Tibial nerve (tissue), 4 donors: ENCODE measurements at regions not wholly inside any gene's neighbourhood (a gene's known extent, or its start where the extent isn't known, plus 50 kb on each side); places are given as distances from the start of the nearest gene placed in this dataset.

Experiments
- DNase-seq, 2 donors: peaks; one replicate each; pipeline ENCODE4 v3.0.0-alpha.2; 2019; ENCODE audit warnings: low spot score in 2 of 2
- H3K27ac ChIP-seq, 4 donors: fragments of 200-600 bp; sonication (generic) in 3 of 4; one replicate each; pipeline ENCODE4 v1.5.1; 2017 to 2019; ENCODE audit warnings: mild to moderate bottlenecking in 1 of 4
- H3K27me3 ChIP-seq, 2 donors: fragments of 200-600 bp; sonication (generic) in 1 of 2; one replicate each; pipeline versions ENCODE4 v1.5.1 to v1.6.0; 2017 to 2019
- H3K36me3 ChIP-seq, 3 donors: fragments of 200-600 bp; sonication (generic); one replicate each; pipeline ENCODE4 v1.5.1; 2018 to 2019
- H3K4me1 ChIP-seq, 4 donors: fragments of 200-600 bp; sonication (generic) in 3 of 4; one replicate each; pipeline ENCODE4 v1.5.1; 2017 to 2019
- H3K4me3 ChIP-seq, 4 donors: fragments of 200-600 bp; sonication (generic) in 3 of 4; one replicate each; pipeline ENCODE4 v1.5.1; 2017 to 2019; ENCODE audit warnings: mild to moderate bottlenecking in 1 of 4, moderate library complexity in 1 of 4
- H3K9me3 ChIP-seq, 4 donors: fragments of 200-600 bp; sonication (generic) in 3 of 4; one replicate each; pipeline ENCODE4 v1.5.1; 2017 to 2019
- CTCF ChIP-seq, 5 experiments: fragments of 200-600 bp in 3 of 5; fragments of 450-650 bp in 2 of 5; sonication (generic) in 3 of 5; IDR thresholded peaks; one replicate each; pipeline ENCODE4 v1.5.1; 2016 to 2019; ENCODE audit warnings: antibody characterized with exemption in 5 of 5, mild to moderate bottlenecking in 3 of 5, moderate library complexity in 2 of 5
- EP300 ChIP-seq, 2 donors: sonication (generic); formaldehyde crosslinking; IDR thresholded peaks; one replicate each; pipeline ENCODE4 v1.6.1; 2017; ENCODE audit warnings: antibody characterized with exemption in 2 of 2, mild to moderate bottlenecking in 1 of 2
- POLR2A ChIP-seq, 2 donors: fragments of 450-650 bp; IDR thresholded peaks; one replicate each; pipeline ENCODE4 v1.6.1; 2017; ENCODE audit warnings: antibody characterized with exemption in 2 of 2, mild to moderate bottlenecking in 2 of 2, moderate library complexity in 2 of 2
- WGBS, 2 donors: methylation state at CpG; one replicate each; pipeline ENCODE4 v1.1.5; 2018; 5-methylcytosine and 5-hydroxymethylcytosine counted together

GRCh38 chr16:62760398-62760797 lies 724.2 kb upstream of the CDH8 start:
- TF ChIP-seq EP300 (IDR thresholded peaks at IDR 0.05): no peak
- no peak for TF ChIP-seq POLR2A (IDR thresholded peaks at IDR 0.05)
- no peak for TF ChIP-seq CTCF (IDR thresholded peaks at IDR 0.05)
- Histone ChIP-seq H3K4me1 (no peaks in the 10 kb centered on the region), H3K9me3 (no peaks in the 10 kb centered on the region), H3K27ac (no peak overlapping the region), H3K27me3 (no peaks in the 10 kb centered on the region), H3K4me3 (no peak overlapping the region), H3K36me3 (no peaks in the 10 kb centered on the region)
- DNase-seq: no peak

- Histone ChIP-seq H3K4me1 (no peaks in the 10 kb centered on the region), H3K27me3 (no peaks in the 10 kb centered on the region), H3K9me3 (no peaks in the 10 kb centered on the region), H3K27ac (no peak overlapping the region), H3K36me3 (no peaks in the 10 kb centered on the region), H3K4me3 (no peak overlapping the region)
- no peak for DNase-seq
- TF ChIP-seq CTCF (IDR thresholded peaks at IDR 0.05) (no peak), EP300 (IDR thresholded peaks at IDR 0.05) (no peak), POLR2A (IDR thresholded peaks at IDR 0.05) (no peak)
- WGBS, 2 donors: 69 to 81% methylated on average over 4 of the region's 4 CpGs
Observed at GRCh38 chr16:62755938-62756337, 719.7 kb upstream of the CDH8 start.

DNA sequence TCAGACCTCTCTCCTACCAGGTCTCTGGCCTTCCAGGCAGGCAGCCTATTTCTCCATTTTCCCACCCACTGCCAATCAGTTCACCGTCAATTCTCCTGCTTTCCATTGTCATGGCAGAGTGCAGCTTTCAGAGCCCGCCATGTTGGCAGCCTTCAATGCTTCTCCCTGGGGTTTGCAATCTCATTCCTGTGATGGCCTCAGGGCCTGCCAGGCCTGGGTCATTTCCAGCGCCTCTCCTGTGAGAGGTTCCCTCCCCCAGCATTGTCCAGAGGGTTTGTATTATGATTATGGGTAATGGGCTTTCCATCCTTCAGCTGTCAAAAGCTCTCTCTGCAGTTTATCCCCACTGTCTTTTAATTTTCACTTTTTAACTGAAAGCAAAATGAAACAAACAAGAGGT lies 716.6 kb upstream of the CDH8 start:
- DNase-seq: no peak

DNA sequence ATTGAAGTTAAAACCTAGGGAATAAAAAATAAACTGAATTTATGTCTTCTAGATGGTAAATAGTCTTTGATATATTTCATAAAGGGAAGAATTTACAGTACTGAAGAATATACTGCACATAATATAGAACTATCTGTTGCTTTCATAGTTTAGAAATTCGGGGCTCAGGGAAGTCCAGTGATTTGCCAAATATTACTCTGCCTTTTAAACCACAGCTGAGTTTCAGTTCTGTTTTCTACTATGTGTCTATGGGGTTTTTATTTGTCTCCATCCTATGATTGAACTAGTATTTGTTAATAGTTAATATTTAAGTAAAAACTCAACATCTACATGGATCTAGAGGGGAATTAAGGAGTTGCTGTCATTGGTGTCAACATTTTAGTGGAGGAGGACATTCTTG lies 715.0 kb upstream of the CDH8 start:
- Histone ChIP-seq H3K9me3 (no peaks in the 10 kb centered on the region), H3K27me3 (no peaks in the 10 kb centered on the region), H3K4me3 (no peak overlapping the region), H3K4me1 (no peaks in the 10 kb centered on the region), H3K27ac (no peak overlapping the region), H3K36me3 (no peaks in the 10 kb centered on the region)
- no peak for DNase-seq
- 79 to 85% methylated on average over 1 of the region's 1 CpG for WGBS, 2 donors
- TF ChIP-seq EP300 (IDR thresholded peaks at IDR 0.05): no peak
- no peak for TF ChIP-seq POLR2A (IDR thresholded peaks at IDR 0.05)
- no peak for TF ChIP-seq CTCF (IDR thresholded peaks at IDR 0.05)

More for the DNA sequence above, 716.6 kb upstream of the CDH8 start:
- Histone ChIP-seq H3K4me1 (no peaks in the 10 kb centered on the region), H3K36me3 (no peaks in the 10 kb centered on the region), H3K4me3 (no peak overlapping the region), H3K9me3 (no peaks in the 10 kb centered on the region), H3K27ac (no peak overlapping the region), H3K27me3 (no peaks in the 10 kb centered on the region)
- WGBS, 2 donors: 79 to 83% methylated on average over 3 of the region's 3 CpGs
- TF ChIP-seq CTCF (IDR thresholded peaks at IDR 0.05) (no peak), POLR2A (IDR thresholded peaks at IDR 0.05) (no peak), EP300 (IDR thresholded peaks at IDR 0.05) (no peak)

- no peaks in the 10 kb centered on the region for H3K27me3 ChIP-seq
- H3K9me3 ChIP-seq: no peaks in the 10 kb centered on the region
- peaks cover 0 to 4% (median 0%) of the 10 kb centered on the region in 4 donors for H3K4me1 ChIP-seq
- WGBS, 2 donors: 60 to 74% methylated on average over 3 of the region's 3 CpGs
- H3K36me3 ChIP-seq: no peaks in the 10 kb centered on the region
- no peak for DNase-seq
- no peak overlapping the region for H3K27ac ChIP-seq
- TF ChIP-seq POLR2A (IDR thresholded peaks at IDR 0.05): no peak
- no peak for TF ChIP-seq CTCF (IDR thresholded peaks at IDR 0.05)
- no peak overlapping the region for H3K4me3 ChIP-seq
Observed at GRCh38 chr16:62741692-62742091, 705.5 kb upstream of the CDH8 start.
